ENCODE measurements at regions not wholly inside any gene's neighbourhood (a gene's known extent, or its start where the extent isn't known, plus 50 kb on each side); places are given as distances from the start of the nearest gene placed in this dataset.
A peak's percentile ranks its signal among the peaks of the same experiment; 100 is the strongest.

- H3K36me3 ChIP-seq = no peaks in the 10 kb centered on the region
- TF ChIP-seq POLR2AphosphoS5 (IDR thresholded peaks at IDR 0.05) (no peak), POLR2A (IDR thresholded peaks at IDR 0.05) (no peak), CTCF (IDR thresholded peaks at IDR 0.05) (no peak), EP300 (IDR thresholded peaks at IDR 0.05) (no peak)
- H3K4me3 ChIP-seq = no peak overlapping the region
- H3K27me3 ChIP-seq = no peaks in the 10 kb centered on the region
- DNase-seq = no peak
- ATAC-seq (ENCODE audit: low FRiP score in 2 of 2) = no peak
- 84 to 89% methylated on average over 3 of the region's 3 CpGs for WGBS, 2 donors
- H3K4me1 ChIP-seq = no peaks in the 10 kb centered on the region
- peaks cover 0 to 17% (median 9%) of the 10 kb centered on the region in 4 donors for H3K9me3 ChIP-seq
- H3K27ac ChIP-seq = no peak overlapping the region
These were observed 248.0 kb downstream of the DAD1 start for GRCh38 chr14:22341049-22341448.

GRCh38 chr14:22338917-22339715, 249.9 kb downstream of the DAD1 start:
- no peak overlapping the region for H3K4me3 ChIP-seq
- peaks cover 0 to 8% (median 4%) of the 10 kb centered on the region in 4 donors for H3K9me3 ChIP-seq
- ATAC-seq (ENCODE audit: low FRiP score in 2 of 2) = peak; percentile 82 to 96
- H3K4me1 ChIP-seq = no peaks in the 10 kb centered on the region
- WGBS, 2 donors = 62 to 67% methylated on average over 8 of the region's 8 CpGs
- H3K27ac ChIP-seq = peak overlapping the region in 2 of 4 donors; percentile 21 to 44
- H3K27me3 ChIP-seq = no peaks in the 10 kb centered on the region
- H3K36me3 ChIP-seq = no peaks in the 10 kb centered on the region
- no peak for TF ChIP-seq POLR2AphosphoS5 (IDR thresholded peaks at IDR 0.05)
- no peak for TF ChIP-seq CTCF (IDR thresholded peaks at IDR 0.05)
- TF ChIP-seq EP300 (IDR thresholded peaks at IDR 0.05) = no peak
- no peak for TF ChIP-seq POLR2A (IDR thresholded peaks at IDR 0.05)
- DNase-seq = no peak

GRCh38 chr14:22338381-22338780, 250.6 kb downstream of the DAD1 start:
- DNase-seq = no peak
- ATAC-seq (ENCODE audit: low FRiP score in 2 of 2) = no peak
- Histone ChIP-seq H3K27ac (peak overlapping the region in 2 of 4 donors; percentile 21 to 44), H3K27me3 (no peaks in the 10 kb centered on the region), H3K36me3 (no peaks in the 10 kb centered on the region), H3K4me1 (no peaks in the 10 kb centered on the region), H3K4me3 (no peak overlapping the region), H3K9me3 (peaks cover 0 to under 1% (median 0%) of the 10 kb centered on the region in 4 donors)
- 79 to 90% methylated on average over 4 to 5 of the region's 5 CpGs for WGBS, 2 donors
- TF ChIP-seq EP300 (IDR thresholded peaks at IDR 0.05) = no peak
- TF ChIP-seq CTCF (IDR thresholded peaks at IDR 0.05) = no peak
- no peak for TF ChIP-seq POLR2A (IDR thresholded peaks at IDR 0.05)
- no peak for TF ChIP-seq POLR2AphosphoS5 (IDR thresholded peaks at IDR 0.05)

- TF ChIP-seq POLR2A (IDR thresholded peaks at IDR 0.05) (no peak), CTCF (IDR thresholded peaks at IDR 0.05) (no peak), EP300 (IDR thresholded peaks at IDR 0.05) (no peak), POLR2AphosphoS5 (IDR thresholded peaks at IDR 0.05) (no peak)
- ATAC-seq (ENCODE audit: low FRiP score in 2 of 2) (no peak), DNase-seq (no peak)
- no peak overlapping the region for H3K4me3 ChIP-seq
- H3K36me3 ChIP-seq = no peaks in the 10 kb centered on the region
- H3K4me1 ChIP-seq = peaks cover 0 to 4% (median 0%) of the 10 kb centered on the region in 4 donors
- no peaks in the 10 kb centered on the region for H3K9me3 ChIP-seq
- 67 to 71% methylated on average over 3 of the region's 3 CpGs for WGBS, 2 donors
- H3K27ac ChIP-seq = peak overlapping the region in 1 of 4 donors; percentile 44
- H3K27me3 ChIP-seq = no peaks in the 10 kb centered on the region
These were observed 251.1 kb downstream of the DAD1 start for GRCh38 chr14:22337938-22338337.

GRCh38 chr14:22337521-22337920, 251.5 kb downstream of the DAD1 start:
- H3K4me1 ChIP-seq = peaks cover 0 to 6% (median 0%) of the 10 kb centered on the region in 4 donors
- H3K9me3 ChIP-seq = no peaks in the 10 kb centered on the region
- no peak overlapping the region for H3K4me3 ChIP-seq
- H3K27ac ChIP-seq = no peak overlapping the region
- no peaks in the 10 kb centered on the region for H3K36me3 ChIP-seq
- no peak for ATAC-seq (ENCODE audit: low FRiP score in 2 of 2)
- no peak for DNase-seq
- 67% methylated on average over 1 of the region's 1 CpG; no CpG with 5 or more reads in 1 of the 2 donors for WGBS, 2 donors
- no peaks in the 10 kb centered on the region for H3K27me3 ChIP-seq
- TF ChIP-seq POLR2AphosphoS5 (IDR thresholded peaks at IDR 0.05) (no peak), POLR2A (IDR thresholded peaks at IDR 0.05) (no peak), EP300 (IDR thresholded peaks at IDR 0.05) (no peak), CTCF (IDR thresholded peaks at IDR 0.05) (no peak)

Measured in upper lobe of left lung (tissue), 6 donors.